ENCODE measurements at regions not wholly inside any gene's neighbourhood (a gene's known extent, or its start where the extent isn't known, plus 50 kb on each side); places are given as distances from the start of the nearest gene placed in this dataset.
"Not testable (repeated sequence)": the region's sequence is repeated elsewhere in the genome, so short reads cannot be mapped to it uniquely, and the experiment has no call there.

DNA sequence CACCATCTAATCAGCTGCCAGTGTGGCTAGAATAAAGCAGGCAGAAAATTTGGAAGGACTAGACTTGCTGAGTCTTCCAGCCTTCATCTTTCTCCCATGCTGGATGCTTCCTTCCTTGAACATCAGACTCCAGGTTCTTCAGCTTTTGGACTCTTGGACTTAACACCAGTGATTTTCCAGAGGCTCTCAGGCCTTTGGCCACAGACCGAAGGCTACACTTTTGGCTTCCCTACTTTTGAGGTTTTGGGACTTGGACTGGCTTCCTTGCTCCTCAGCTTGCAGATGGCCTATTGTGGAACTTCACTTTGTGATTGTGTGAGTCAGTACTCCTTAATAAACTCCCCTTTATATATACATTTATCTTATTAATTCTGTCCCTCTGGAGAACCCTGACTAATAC lies 129.8 kb upstream of the MB21D2 start:
- not testable (repeated sequence) for DNase-seq (ENCODE audit: low read depth)

DNA sequence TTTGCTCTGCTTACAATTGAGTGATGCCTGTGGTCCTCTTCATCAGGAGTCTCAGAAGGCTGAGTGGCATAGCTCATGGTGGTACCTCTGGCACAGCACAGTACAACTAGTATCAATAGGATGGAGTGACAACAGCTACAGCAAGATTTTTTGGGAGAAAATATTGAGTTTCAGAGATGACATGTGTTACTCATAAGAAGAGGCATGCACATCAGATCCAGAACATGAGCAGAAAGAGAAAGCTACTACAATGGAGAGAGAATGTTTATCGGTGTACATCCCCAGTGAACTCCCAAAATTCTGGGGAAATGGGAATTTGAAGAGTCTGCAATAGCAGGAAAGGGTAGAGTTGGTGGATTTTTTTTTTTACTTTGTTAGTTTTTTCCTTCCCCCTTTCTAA lies 130.5 kb upstream of the MB21D2 start:
- DNase-seq (ENCODE audit: low read depth) = no peak

DNA sequence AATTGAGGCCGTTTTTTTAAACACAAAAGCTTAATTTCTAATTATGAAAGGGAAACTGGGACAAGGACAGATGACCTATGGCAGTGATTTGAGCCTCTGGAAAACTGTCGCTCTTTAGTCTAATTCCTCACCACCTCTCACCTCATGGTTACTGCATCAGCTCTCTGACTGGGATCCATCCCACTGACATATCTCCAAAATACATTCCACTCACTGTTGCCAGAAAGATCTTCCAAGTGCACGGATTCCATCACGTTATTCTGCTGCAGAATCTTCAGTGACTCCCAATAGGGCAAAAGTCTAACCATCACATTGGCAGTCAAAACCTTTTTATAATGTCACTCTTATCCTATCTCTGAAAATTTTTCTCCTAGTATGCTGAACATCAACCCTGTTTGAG lies 132.3 kb upstream of the MB21D2 start:
- no peak for DNase-seq (ENCODE audit: low read depth)

DNA sequence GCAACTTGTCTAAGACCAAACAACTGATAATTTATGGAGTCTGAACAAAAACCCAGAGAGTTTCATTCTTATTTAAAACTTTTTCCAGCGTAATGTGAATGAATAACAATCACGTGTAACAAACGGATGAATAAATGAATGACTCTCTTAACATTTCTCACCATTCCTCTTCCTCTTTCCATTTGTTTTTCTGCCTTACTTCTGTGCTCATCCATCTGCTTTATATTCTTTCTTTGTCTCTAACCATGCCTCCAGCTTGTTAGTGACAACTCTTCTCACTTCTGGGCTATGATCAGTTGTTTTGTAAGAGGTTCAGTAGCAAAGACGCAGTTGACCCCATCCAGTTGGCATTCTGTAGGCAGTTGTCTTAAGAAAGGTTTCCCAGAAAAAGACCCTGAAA lies 133.7 kb upstream of the MB21D2 start:
- no peak for DNase-seq (ENCODE audit: low read depth)

DNA sequence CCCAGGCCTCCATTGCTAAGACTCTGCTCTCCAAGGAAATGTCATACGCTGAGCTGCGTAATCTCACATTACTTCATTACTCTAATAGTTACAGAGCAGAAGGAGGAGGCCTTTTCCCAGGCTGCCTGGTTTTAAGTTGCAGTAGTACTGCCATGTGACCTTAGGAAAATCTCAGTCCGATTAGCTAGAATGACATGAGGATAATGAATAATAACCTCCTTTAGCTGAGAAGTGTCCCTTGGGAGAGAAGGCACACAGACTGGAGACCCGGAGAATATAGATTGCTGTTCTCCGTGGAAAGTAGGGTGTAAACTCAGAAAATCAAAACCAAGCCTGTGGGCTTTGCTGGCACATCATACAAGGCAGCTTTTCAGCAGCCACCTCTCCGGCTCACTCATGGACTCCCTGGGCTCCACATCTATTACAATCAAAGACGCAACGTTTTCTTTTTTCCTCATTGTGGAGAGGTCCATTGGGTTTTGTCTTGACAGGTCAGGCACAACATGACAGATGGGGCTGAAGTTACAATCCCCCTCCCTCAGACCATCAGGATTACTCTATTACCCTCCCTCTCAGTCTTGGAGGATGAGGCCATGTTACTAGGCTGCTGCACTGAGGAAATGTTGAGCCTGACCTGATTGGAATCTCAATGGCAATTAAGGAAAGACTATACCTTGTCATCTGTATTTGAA lies 134.8 kb upstream of the MB21D2 start:
- DNase-seq (ENCODE audit: low read depth) = no peak

DNA sequence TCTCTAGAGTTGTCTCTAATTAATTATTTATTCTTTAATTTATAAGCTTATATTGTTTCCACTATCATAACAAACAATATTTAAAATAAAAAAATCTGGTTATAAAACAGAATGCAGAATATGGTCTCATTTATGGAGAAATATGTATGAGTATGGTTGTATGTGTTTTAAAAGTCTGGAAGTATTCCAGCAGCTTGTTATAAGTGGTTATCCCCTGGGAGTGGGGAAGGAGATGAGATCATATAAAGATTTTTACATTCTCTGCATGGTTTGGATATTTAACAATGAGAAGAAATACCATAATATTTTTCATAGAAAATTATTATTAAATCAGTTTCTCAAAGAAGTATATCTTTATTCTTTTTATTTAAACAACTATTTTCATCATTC lies 135.4 kb upstream of the MB21D2 start:
- peak; percentile 1 for DNase-seq (ENCODE audit: low read depth)

DNA sequence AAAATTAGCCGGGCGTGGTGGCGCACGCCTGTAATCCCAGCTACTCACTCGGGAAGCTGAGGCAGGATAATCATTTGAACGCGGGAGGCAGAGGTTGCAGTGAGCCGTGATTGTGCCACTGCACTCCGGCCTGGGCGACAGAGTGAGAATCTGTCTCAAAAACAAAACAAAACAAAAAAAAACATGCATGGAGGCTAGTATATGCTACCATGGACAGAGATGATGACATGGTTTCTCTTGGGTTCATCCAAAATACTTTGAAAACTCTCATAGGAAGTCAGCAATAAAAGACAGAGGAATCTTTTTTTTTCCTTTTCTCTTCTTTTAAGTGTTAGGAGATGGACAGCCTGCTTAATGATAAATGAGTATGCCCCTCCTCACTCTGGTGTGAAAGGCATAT lies 137.7 kb upstream of the MB21D2 start:
- DNase-seq (ENCODE audit: low read depth) = no peak

DNA sequence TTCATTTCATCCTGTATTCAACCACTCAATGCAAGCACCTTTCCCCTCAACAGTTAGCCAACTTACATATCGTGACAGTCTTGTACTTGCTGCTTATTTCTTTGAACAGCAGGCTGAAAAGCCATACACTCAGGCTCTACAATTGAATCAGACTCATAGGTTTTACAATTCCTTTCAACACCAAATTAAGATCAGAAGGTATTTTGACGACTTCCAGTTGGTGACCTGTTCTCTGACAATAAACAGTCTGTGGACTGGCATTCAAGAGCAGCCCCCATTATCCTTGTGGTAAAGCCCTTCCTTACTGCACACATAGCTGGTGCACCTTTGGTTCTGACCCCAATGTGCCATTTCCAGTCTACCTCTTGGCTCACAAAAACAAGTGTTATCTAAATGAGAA lies 140.0 kb upstream of the MB21D2 start:
- no peak for DNase-seq (ENCODE audit: low read depth)

DNA sequence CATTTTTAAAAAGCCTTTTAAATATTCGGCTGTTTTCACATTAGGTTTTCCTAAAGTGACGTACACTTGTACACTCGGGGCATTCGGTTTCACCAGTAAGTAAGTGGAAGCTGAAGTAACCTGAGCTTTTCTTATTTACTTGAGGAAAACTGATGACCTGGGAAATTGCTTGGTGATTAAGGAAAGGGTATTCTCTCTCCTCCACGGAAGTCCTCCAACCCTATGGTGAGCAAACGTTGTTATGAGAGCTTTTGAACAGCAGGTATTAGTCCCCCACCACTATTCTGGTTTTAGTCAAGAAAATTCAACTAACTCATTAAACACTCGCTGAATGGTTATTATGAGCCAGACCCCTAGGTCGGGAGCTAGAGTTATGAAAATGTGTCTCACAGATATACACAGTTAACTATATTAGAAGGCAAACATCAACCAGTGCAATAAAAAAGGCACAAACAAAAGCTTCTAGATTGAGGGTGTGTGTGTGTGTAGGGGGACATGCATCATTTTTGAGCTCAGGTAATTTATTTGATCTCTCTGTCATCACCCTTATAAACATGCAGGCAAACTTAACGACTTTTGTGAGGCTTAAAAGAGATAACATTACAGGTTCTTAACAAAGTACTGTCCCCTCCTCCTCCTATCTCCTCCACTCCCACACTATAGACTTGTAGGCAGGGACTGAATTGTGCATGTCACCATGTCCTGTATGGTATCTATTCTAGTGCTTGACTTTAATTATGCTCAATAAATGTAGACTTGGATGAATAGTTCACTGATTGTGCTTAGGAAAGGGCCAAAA lies 143.3 kb upstream of the MB21D2 start:
- no peak for DNase-seq (ENCODE audit: low read depth)

DNA sequence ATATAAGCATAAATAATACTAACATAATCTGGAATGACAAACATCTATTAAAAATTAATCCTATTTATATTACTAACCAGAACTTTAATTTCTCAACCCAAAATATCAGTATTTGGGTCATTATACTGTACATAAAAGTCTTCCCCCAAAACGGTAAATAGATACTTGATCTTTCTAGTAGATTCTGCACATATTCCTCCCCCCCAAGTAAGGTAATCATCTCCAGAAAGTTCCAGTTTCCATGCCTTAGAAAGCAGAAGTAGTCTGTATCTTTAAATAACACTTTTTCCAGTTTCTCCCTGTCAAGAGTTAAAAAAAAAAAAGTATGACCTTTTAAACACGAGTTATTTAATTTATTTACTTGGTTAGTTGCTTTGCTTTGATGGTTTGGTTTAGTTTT lies 150.7 kb upstream of the MB21D2 start:
- DNase-seq (ENCODE audit: low read depth) = no peak

DNA sequence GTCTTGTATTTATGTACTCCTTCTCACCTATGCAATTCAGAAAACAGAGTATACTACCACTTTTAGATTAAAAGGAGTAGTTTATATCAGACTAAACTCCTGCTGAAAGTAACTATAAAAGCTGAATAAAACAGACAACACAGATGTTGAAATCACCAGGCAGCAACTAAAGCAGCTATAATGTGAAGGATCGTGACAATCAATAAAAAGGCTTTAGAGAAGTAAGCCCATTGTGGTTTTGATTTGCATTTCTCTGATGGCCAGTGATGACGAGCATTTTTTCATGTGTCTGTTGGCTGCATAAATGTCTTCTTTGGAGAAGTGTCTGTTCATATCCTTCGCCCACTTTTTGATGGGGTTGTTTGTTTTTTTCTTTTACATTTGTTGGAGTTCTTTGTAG lies 152.1 kb upstream of the MB21D2 start:
- not testable (repeated sequence) for DNase-seq (ENCODE audit: low read depth)

DNA sequence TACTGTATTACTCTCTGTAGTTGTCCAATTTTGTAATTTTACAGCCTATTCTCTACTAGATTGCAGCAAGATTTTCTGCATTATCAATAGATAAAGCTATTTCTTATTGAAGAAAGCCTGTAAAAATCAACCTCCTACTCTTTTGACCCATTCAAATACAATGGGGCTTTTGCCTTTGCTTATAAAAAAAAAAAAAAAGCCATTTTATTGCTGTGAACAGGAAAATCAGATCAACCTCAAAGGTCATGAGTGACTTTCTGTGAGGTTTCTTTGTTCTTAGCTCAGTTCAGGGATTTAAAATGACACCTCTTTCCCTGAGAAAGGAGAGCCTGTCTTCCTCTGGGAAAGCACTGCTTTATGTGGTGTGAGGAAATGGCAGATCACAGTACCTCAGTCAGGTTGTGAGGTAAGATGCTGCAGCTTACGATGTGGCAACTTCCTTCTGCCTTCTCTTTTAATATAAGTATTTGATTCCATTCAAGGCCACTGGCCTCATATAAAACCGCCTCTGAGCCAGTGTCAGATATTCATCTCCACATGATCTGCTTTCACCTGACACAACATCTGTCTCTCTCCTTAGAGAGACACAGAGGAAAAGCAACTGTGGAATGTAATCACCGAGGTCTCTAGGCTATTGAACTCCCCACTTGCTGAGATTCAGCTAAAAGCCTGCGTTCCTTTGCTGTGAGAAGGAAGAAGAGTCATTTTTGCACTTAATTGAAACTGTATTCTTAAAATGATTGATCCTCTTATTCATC lies 161.5 kb upstream of the MB21D2 start:
- no peak for DNase-seq (ENCODE audit: low read depth)

DNA sequence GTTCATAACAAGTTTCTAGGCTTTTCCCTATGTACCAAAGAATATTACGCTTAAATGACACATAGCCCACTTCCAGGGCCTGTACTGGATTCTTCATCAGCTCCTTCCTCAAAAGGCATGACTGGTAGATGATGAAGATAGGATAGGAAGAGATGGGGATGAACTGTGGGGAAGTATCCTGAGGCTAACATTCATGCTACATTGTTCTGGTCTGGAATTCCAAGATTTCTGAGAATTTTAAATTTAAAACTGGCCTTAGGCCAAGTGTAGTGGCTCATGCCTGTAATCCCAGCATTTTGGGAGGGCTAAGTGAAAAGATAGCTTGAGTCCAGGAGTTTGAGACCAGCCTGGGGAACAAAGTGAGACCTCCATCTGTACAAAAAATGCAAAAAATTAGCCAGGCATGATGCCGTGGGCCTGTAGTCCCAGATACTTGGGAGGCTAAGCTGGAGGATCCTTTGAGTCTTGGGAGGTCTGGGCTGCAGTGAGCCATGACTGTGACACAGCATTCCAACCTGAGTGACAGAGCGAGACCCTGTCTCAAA lies 160.1 kb upstream of the PLAAT1 start:
- no peak for DNase-seq (ENCODE audit: low read depth)

DNA sequence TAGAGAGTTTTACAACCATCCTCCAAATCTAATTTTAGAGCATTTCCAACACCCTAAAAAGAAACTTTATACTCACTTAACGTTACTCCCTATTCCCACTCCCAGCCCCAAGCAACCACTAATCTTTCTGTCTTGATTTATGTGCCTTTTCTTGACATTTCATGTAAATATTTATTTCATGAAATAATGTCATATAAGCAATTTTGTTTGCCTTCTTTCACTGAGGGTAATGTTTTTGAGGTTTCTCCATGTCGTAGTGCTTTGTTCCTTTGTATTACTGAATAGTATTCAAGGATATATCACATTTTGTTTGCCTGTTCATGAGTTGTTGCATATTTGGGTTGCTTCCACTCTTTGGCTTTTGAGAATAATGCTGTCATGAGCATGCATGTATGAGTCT lies 155.4 kb upstream of the PLAAT1 start:
- DNase-seq (ENCODE audit: low read depth) = no peak

DNA sequence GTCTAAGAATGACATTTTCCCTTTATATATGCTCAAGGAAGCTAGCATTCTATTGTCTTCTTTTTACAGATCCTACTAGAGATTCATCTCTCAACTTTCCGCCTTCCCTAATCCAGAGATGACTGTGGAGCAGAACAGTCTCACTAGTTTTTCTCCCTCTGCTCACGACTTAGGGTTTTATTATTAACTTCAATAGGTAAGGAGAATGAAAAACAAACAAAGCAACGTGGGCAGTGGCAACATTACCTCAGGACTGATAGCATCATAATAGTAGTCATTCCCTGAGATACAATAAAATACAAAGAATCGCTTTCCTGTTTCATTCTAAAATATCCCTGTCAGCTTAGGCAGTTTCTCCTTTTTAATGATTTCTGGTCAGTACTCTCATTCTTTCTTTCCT lies 154.3 kb upstream of the PLAAT1 start:
- no peak for DNase-seq (ENCODE audit: low read depth)

DNA sequence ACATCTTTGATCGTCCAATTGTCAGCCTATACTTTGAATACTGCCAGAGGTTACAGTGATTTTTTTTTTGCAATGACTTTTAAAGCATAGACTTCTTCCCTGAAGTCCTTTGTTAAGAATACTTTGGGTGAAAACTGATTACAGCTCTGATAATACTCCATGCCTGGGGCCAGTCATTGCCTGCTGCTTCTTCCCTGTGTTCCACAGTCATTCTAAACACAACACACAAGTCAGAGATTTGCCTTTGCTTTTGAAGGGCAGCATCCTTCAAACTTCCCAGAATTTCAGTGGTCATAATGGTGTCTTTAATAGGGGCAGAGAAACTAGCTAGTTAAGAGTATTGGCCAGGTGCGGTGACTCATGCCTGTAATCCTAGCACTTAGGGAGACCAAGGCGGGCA lies 153.7 kb upstream of the PLAAT1 start:
- no peak for DNase-seq (ENCODE audit: low read depth)

DNA sequence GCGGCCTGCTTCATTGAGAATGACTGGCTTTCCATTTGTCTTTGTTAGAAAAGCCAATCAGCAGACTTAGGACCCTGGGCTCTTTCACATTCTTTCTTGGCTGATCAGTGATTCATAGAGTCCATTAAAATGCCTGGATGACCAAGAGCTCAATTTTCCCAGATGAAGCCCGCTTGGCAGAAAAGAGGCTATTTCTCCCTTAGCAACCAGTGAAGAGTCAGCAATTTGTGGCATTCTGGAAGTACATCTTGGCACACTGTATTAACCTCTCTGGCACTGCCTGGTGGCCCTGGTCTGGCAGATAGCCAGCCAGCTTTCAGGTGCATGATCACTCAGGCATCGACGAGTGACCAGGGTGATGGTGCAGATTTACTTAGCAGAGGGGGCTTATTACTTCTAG lies 145.7 kb upstream of the PLAAT1 start:
- DNase-seq (ENCODE audit: low read depth) = no peak

DNA sequence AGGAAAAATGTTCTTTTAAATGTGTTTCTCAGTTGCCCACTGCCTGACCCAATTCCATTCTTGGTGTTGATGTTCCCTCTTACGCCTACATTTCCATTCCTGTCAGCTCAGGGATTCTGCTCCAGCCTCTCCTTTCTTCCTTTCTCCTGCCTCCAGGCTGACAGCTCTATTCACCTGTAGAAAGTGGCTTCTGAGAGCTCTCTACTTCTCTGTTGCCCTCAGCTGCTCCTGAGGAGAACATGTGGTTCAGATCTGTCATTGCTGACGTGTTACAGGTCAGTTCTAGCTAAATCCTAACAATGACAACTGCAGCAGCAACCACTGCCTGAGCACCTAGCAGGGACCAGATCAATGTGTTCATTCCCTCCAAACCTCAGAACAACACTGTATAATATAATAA lies 144.9 kb upstream of the PLAAT1 start:
- no peak for DNase-seq (ENCODE audit: low read depth)

DNA sequence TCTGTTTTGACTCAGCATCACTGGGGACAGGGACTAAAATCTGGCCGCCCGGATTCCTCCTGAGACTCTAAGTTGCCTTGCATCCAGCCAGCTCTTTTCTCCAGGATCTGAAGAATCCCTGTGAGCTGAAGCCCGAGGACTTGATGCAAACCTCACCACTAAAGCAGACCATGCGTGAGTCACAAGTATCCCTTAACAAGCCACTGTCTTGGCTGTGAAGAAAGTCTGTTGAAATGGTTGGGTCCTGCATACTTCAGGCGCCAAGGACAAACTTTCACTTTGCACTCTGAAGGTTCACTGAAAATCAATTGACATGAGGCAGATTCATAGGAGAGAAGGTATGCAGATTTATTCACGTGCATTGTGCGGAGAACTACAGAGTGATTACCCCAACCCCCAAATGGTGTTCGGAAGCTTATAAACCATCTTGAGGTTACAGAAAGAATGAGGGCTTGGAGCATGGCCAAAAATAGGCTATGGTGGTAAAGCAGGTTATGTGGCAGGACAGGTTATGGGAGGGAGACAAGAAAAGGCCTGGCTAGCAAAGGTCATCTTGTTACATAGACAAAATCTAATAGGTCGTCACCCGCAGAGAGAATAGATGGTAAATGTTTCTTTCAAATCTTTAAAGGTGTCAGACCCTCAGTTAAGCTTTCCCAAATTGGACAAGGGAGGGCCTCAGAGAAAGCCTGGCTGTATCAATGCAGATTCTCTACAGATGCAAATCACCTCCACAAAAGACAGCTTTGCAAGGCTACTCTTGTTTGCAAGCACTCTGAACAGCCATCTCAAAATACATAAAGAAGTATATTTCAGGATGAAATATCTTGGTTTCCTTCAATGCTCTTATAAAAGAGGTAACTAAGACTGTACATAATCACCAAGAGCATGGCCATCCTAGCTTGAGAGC lies 126.3 kb upstream of the PLAAT1 start:
- DNase-seq (ENCODE audit: low read depth) = no peak

DNA sequence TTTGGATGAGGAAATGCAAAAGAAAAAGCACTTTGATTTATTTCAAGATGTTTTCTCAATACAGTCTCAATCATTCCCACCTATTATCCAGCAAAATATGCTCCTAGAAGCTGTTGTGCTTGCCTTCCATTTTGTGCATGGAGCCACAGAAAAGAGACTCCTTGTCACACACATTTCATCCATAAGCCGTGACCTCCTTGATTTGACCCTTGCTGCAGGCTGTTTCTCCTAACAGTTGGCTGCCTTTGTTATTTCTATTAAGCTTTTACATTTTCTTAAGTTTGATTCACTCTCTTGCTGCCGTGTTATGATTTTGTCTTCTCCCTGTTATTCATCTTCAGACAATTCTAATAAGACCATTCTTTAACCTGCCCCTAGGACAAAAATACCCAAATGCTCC lies 124.2 kb upstream of the PLAAT1 start:
- no peak for DNase-seq (ENCODE audit: low read depth)

DNA sequence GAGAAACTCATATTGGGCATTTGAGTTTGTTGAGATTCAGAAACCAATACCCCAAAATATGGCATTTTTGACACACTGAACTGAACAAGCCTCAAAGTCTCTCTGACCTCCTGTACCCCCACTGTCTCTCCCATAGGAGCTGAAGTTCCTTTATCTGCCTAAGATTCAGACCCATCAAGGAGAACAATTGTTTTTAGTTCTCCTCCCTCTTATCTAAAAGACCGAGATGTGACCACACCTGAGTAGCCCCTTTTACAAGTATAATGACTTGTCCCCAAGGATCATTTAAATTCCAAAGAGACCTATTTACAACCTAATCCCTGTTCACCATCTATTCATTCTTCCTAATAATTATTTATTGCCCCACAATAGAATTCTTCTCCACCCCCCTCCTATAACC lies 122.1 kb upstream of the PLAAT1 start:
- no peak for DNase-seq (ENCODE audit: low read depth)

DNA sequence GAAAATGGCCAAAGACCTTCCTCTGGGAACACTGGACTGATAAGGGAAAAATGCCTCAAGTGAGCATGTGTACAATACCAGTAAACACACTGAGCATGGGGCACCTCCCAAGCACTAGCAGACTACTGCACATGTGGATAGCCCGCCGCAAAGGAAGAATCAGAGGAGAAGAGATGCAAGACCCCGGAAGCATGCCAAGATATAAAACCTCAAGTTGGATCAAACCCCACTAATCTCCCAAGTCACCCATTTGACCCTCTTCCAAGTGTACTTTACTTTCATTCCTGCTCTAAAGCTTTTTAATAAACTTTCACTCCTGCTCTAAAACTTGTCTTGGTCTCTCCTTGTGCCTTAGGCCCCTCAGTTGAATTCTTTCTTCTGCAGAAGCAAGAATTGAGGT lies 121.1 kb upstream of the PLAAT1 start:
- DNase-seq (ENCODE audit: low read depth) = no peak
